CD14-positive monocyte (primary cell): ENCODE measurements at regions not wholly inside any gene's neighbourhood (a gene's known extent, or its start where the extent isn't known, plus 50 kb on each side); places are given as distances from the start of the nearest gene placed in this dataset.

Source experiments
- DNase-seq, 3 donors: peaks; one replicate each; pipeline ENCODE4 v3.0.0-alpha.2; 2011 to 2022
- H2AFZ ChIP-seq: 2 replicates; pipeline ENCODE4 v1.6.0; 2012; ENCODE audit warnings: mild to moderate bottlenecking, low read depth, low read length, inconsistent platforms; ENCODE audit not compliant: insufficient read depth, poor library complexity, severe bottlenecking
- H3K27ac ChIP-seq, 2 donors: 1 replicate in 1 of 2; 2 replicates in 1 of 2; pipeline ENCODE4 v1.5.1; 2012 to 2013; ENCODE audit warnings: low read length in 2 of 2, control low read depth in 1 of 2, inconsistent platforms in 1 of 2, low read depth in 1 of 2, mild to moderate bottlenecking in 1 of 2
- H3K27me3 ChIP-seq, 2 donors: one replicate each; pipeline versions ENCODE4 v1.6.0 to v1.6.1; 2011 to 2013; ENCODE audit warnings: low read length in 2 of 2; ENCODE audit not compliant: control insufficient read depth in 2 of 2, insufficient read depth in 2 of 2
- H3K36me3 ChIP-seq, 2 donors: replicated peaks in 1 of 2; 1 replicate in 1 of 2; 2 replicates in 1 of 2; pipeline versions ENCODE4 v1.5.1 to v1.6.1; 2012 to 2013; ENCODE audit warnings: low read length in 2 of 2, control low read depth in 1 of 2, inconsistent platforms in 1 of 2, mild to moderate bottlenecking in 1 of 2; ENCODE audit not compliant: insufficient read depth in 2 of 2, control insufficient read depth in 1 of 2
- H3K4me1 ChIP-seq, 2 donors: 1 replicate in 1 of 2; 2 replicates in 1 of 2; pipeline versions ENCODE4 v1.5.1 to v1.6.1; 2012 to 2013; ENCODE audit warnings: low read length in 2 of 2, control low read depth in 1 of 2, inconsistent platforms in 1 of 2, mild to moderate bottlenecking in 1 of 2, moderate library complexity in 1 of 2; ENCODE audit not compliant: insufficient read depth in 2 of 2, control insufficient read depth in 1 of 2
- H3K4me2 ChIP-seq: replicated peaks from 2 replicates; pipeline ENCODE3; 2012; ENCODE audit warnings: low read length, moderate library complexity, mild to moderate bottlenecking; ENCODE audit not compliant: poor library complexity, severe bottlenecking; ENCODE audit errors: extremely low read depth
- H3K4me3 ChIP-seq, 3 experiments: fragments of 200-600 bp in 1 of 3; sonication (generic) in 1 of 3; replicated peaks in 1 of 3; 1 replicate in 2 of 3; 2 replicates in 1 of 3; pipeline ENCODE4 v1.5.1; 2011 to 2013; ENCODE audit warnings: low read length in 3 of 3, mild to moderate bottlenecking in 3 of 3, control low read depth in 2 of 3, low read depth in 2 of 3, inconsistent platforms in 1 of 3, moderate library complexity in 1 of 3
- H3K79me2 ChIP-seq: 2 replicates; pipeline ENCODE4 v1.6.0; 2012; ENCODE audit warnings: mild to moderate bottlenecking, control low read depth, inconsistent platforms, low read length, moderate library complexity; ENCODE audit not compliant: insufficient read depth
- H3K9ac ChIP-seq: 2 replicates; pipeline ENCODE4 v1.6.0; 2017; ENCODE audit warnings: low read length, mild to moderate bottlenecking; ENCODE audit not compliant: insufficient read depth, poor library complexity, severe bottlenecking
- H3K9me3 ChIP-seq, 2 donors: replicated peaks in 1 of 2; 1 replicate in 1 of 2; 2 replicates in 1 of 2; pipeline versions ENCODE4 v1.5.1 to v1.6.1; 2012 to 2013; ENCODE audit warnings: low read length in 2 of 2, control low read depth in 1 of 2; ENCODE audit not compliant: control insufficient read depth in 1 of 2, insufficient read depth in 1 of 2
- H4K20me1 ChIP-seq: 2 replicates; pipeline ENCODE4 v1.6.0; 2012; ENCODE audit warnings: mild to moderate bottlenecking, low read length, control low read depth, moderate library complexity; ENCODE audit not compliant: insufficient read depth
- H3K27ac Mint-ChIP-seq, 7 donors: one replicate each; pipeline ENCODE4 v1.8.0; 2020; ENCODE audit warnings: mild to moderate bottlenecking in 7 of 7, mixed read lengths in 7 of 7, moderate library complexity in 6 of 7, inconsistent platforms in 2 of 7
- H3K27me3 Mint-ChIP-seq, 3 donors: one replicate each; pipeline ENCODE4 v1.8.0; 2021 to 2022; ENCODE audit warnings: low read depth in 3 of 3, mild to moderate bottlenecking in 3 of 3, mixed read lengths in 3 of 3, moderate library complexity in 3 of 3, inconsistent platforms in 1 of 3
- H3K36me3 Mint-ChIP-seq, 2 donors: one replicate each; pipeline ENCODE4 v1.8.0; 2020; ENCODE audit warnings: mixed read lengths in 2 of 2, inconsistent platforms in 1 of 2, mild to moderate bottlenecking in 1 of 2
- H3K4me1 Mint-ChIP-seq: one replicate; pipeline ENCODE4 v1.8.0; 2020; ENCODE audit warnings: mild to moderate bottlenecking, mixed read lengths
- H3K4me3 Mint-ChIP-seq, 2 donors: one replicate each; pipeline ENCODE4 v1.8.0; 2020; ENCODE audit warnings: mild to moderate bottlenecking in 2 of 2, mixed read lengths in 2 of 2, moderate library complexity in 1 of 2
- H3K9me3 Mint-ChIP-seq, 7 donors: one replicate each; pipeline ENCODE4 v1.8.0; 2020 to 2022; ENCODE audit warnings: mixed read lengths in 7 of 7, mild to moderate bottlenecking in 6 of 7, moderate library complexity in 6 of 7, inconsistent platforms in 2 of 7
- CTCF ChIP-seq: fragments of 200-600 bp; IDR thresholded peaks from one replicate; pipeline ENCODE4 v1.8.0; 2022; ENCODE audit warnings: antibody characterized with exemption, mild to moderate bottlenecking
- WGBS: methylation state at CpG from one replicate; pipeline ENCODE4 v1.1.5; 2013; ENCODE audit warnings: missing lambda C conversion rate; ENCODE audit not compliant: insufficient coverage; 5-methylcytosine and 5-hydroxymethylcytosine counted together
- intact Hi-C, 2 donors: fragments of 100-400 bp; cut with micrococcal nuclease; formaldehyde crosslinking; loops; one replicate each; pipeline versions ENCODE4 v1.15.0 to v1.15.1; 2023

GRCh38 chr1:177784936-177785335, 184.9 kb downstream of the SEC16B start:
- no peak overlapping the region for H3K4me3 ChIP-seq
- H3K79me2 ChIP-seq = no peaks in the 10 kb centered on the region
- no peaks in the 10 kb centered on the region for H3K36me3 ChIP-seq
- Mint-ChIP-seq H3K27ac (no peak overlapping the region), H3K27me3 (peaks cover 0 to 2% (median 0%) of the 10 kb centered on the region in 3 donors), H3K36me3 (no peaks in the 10 kb centered on the region), H3K4me1 (no peaks in the 10 kb centered on the region), H3K9me3 (no peaks in the 10 kb centered on the region), H3K4me3 (no peak overlapping the region)
- H3K9me3 ChIP-seq = no peaks in the 10 kb centered on the region
- no peak for TF ChIP-seq CTCF
- no CpG with 5 or more reads among the region's 1 CpG for WGBS
- H3K9ac ChIP-seq = no peak overlapping the region
- DNase-seq = no peak
- H3K4me2 ChIP-seq = no peak overlapping the region
- H3K4me1 ChIP-seq = no peaks in the 10 kb centered on the region
- no peak overlapping the region for H2AFZ ChIP-seq
- H4K20me1 ChIP-seq = no peaks in the 10 kb centered on the region
- no peaks in the 10 kb centered on the region for H3K27me3 ChIP-seq
- no peak overlapping the region for H3K27ac ChIP-seq
- intact Hi-C loops = no loop called here

GRCh38 chr1:177784409-177784808, 185.4 kb downstream of the SEC16B start:
- Histone ChIP-seq H3K27ac (no peak overlapping the region), H3K27me3 (no peaks in the 10 kb centered on the region), H3K9ac (no peak overlapping the region), H3K4me1 (no peaks in the 10 kb centered on the region), H3K9me3 (no peaks in the 10 kb centered on the region), H3K4me3 (no peak overlapping the region), H2AFZ (no peak overlapping the region), H3K79me2 (no peaks in the 10 kb centered on the region), H3K4me2 (no peak overlapping the region), H4K20me1 (no peaks in the 10 kb centered on the region), H3K36me3 (no peaks in the 10 kb centered on the region)
- TF ChIP-seq CTCF = no peak
- Mint-ChIP-seq H3K36me3 (no peaks in the 10 kb centered on the region), H3K4me3 (no peak overlapping the region), H3K27ac (no peak overlapping the region), H3K4me1 (no peaks in the 10 kb centered on the region), H3K27me3 (peaks cover 2% of the 10 kb centered on the region in 3 donors), H3K9me3 (no peaks in the 10 kb centered on the region)
- intact Hi-C loops = no loop called here
- DNase-seq = no peak
- no CpG with 5 or more reads among the region's 1 CpG for WGBS
